ENCODE measurements at regions not wholly inside any gene's neighbourhood (a gene's known extent, or its start where the extent isn't known, plus 50 kb on each side); places are given as distances from the start of the nearest gene placed in this dataset.

DNA sequence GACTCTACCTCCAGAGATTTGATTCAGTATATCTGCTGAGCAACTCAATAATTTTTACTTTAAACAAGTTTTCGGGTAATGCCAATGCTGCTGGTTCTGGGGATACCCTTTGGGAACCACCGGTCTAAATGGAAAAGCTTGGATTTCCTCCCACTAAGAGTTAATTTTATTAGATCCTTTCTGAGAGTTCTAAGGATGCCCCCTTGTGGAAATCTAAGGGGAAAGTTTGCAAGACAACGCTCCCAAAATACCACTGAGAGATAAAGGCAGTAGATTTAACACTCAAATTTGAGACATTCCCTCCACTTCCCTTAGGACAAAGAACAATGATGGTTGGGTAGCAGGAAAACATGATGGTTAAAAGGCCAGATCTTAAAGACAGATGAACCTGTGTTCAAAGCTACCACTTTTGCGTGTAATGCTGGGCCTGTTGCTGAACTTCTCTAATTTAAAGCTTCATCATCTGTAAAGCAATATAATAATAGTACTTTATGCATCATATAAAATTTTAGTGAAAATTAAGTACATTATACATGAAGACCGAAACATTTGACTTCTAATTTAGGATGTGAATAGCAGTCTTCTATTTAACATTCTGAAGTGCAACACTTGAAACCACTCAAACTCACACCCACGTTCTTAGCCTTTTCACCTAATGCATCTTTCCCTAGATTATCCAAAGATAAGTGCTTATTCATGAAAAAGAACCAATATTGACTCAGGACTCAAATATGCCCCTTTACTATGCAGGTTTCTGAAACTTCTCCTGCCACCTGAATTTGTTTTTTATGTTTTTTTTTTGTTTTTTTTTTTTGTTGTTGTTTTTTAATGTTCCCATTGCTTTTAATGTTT, 110.1 kb upstream of the LUZP2 start:
- in situ Hi-C loops (cut with MboI; ENCODE audit: low pct_unique_long_range_greater_than_20kb in 2 of 9, low sequenced_read_pairs in 9 of 9, unreplicated experiment in 9 of 9): loop anchor here in 1 of 9 experiments (25.0 kb wide), 1 partner anchor 849 kb away; no protein-coding TSS in a partner anchor
- no peak overlapping the region for H3K27ac ChIP-seq
- no peak for ATAC-seq (replicated peaks in 6 of 8)
- WGBS, 10 experiments: 15 to 100% (median 60%) methylated on average over 1 to 6 of the region's 6 CpGs
- H3K4me1 ChIP-seq (replicated peaks in 1 of 2): no peaks in the 10 kb centered on the region
- no peak overlapping the region for H3K4me3 ChIP-seq

DNA sequence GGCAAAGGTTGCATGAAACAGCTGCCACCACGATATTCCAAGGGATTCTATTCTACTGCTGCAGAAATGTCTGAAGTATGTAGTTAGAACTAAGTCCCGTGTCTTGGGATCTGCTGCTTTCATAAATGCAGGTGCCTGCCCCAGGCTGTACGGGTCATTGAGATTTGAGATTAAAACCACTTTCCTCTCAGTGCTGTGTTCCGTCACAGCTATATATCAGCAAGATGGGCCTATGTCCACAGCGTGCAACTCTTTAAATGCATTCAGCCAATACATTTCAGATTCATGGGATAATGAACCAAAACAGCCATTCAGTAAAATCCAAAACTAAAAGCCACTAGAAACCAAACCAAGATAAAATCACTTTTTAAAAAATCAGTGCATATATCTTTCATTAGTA, 107.3 kb upstream of the LUZP2 start:
- ATAC-seq (replicated peaks in 6 of 8): peak in 3 of 8 experiments; percentile 13 to 36 (median 27)
- Histone ChIP-seq H3K4me3 (no peak overlapping the region), H3K4me1 (replicated peaks in 1 of 2) (no peaks in the 10 kb centered on the region), H3K27ac (no peak overlapping the region)
- WGBS, 10 experiments: 50 to 100% (median 78%) methylated on average over 1 to 4 of the region's 5 CpGs; no CpG with 5 or more reads in 3 of the 10 experiments
- in situ Hi-C loops (cut with MboI; ENCODE audit: low pct_unique_long_range_greater_than_20kb in 2 of 9, low sequenced_read_pairs in 9 of 9, unreplicated experiment in 9 of 9): loop anchor here in 1 of 9 experiments (25.0 kb wide), 1 partner anchor 852 kb away; no protein-coding TSS in a partner anchor

DNA sequence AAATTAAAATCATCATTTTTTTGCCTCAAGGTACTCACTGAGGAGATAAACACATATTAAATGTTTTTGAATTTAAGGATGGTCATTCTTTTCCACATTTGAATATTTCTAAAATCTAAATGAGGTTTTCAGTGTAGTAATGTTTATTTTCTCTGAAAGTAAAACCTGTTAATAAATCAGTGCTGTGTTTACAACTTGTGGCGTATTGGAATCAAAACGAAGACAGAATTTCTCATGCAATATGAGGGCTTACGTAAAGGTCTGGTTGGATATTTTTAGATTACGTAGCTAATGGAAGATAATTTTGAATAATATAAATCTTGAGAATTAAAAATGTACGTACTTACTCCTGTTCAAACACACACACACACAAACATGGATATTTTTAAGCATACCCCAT, 106.8 kb upstream of the LUZP2 start:
- in situ Hi-C loops (cut with MboI; ENCODE audit: low pct_unique_long_range_greater_than_20kb in 2 of 9, low sequenced_read_pairs in 9 of 9, unreplicated experiment in 9 of 9): loop anchor here in 1 of 9 experiments (25.0 kb wide), 1 partner anchor 853 kb away; no protein-coding TSS in a partner anchor
- H3K4me1 ChIP-seq (replicated peaks in 1 of 2): no peaks in the 10 kb centered on the region
- 15 to 100% (median 66%) methylated on average over 1 to 5 of the region's 5 CpGs; no CpG with 5 or more reads in 1 of the 10 experiments for WGBS, 10 experiments
- H3K27ac ChIP-seq: no peak overlapping the region
- no peak for ATAC-seq (replicated peaks in 6 of 8)
- H3K4me3 ChIP-seq: no peak overlapping the region

DNA sequence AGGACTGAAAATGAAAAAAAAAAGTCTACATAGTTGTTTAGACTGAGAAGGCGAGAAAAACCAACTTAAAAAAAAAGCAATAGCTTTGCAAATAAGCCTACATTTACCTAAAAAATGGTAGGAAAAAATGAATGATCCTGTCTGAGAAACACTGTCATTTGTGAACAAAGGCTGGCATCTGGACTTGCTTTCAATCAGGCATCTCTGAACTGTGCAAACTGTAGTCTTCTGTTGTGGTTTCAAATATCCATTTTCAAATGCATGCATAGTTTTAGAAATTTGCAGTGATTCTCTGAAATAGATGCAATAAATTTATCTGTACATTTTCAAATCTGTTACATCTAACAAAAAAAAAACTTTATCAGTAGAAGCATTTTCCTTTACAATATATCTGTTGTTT, 106.1 kb upstream of the LUZP2 start:
- Histone ChIP-seq H3K4me3 (no peak overlapping the region), H3K27ac (no peak overlapping the region), H3K4me1 (replicated peaks in 1 of 2) (no peaks in the 10 kb centered on the region)
- ATAC-seq (replicated peaks in 6 of 8): peak in 4 of 8 experiments; percentile 26 to 81 (median 76)
- in situ Hi-C loops (cut with MboI; ENCODE audit: low pct_unique_long_range_greater_than_20kb in 2 of 9, low sequenced_read_pairs in 9 of 9, unreplicated experiment in 9 of 9): loop anchor here in 1 of 9 experiments (25.0 kb wide), 1 partner anchor 853 kb away; no protein-coding TSS in a partner anchor
- WGBS, 10 experiments: 0 to 90% (median 65%) methylated on average over 1 of the region's 1 CpG

DNA sequence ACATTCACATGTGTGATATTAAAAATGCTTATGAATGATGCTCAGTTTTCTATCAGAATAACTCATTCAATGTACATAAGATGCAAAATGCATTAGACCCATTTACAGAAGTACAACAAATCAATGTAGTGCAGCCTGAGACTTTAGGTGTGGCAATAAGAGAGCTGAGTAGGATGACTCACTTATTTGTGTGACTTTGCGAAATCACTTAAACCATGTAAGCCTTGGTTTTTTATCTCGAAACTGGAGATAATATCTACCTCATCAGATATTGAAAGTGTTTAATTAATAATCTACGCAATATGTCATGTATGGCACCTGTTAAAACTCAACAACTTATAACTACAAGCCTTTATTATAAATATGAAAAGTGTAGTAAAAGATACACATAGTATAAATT, 105.7 kb upstream of the LUZP2 start:
- 0 to 100% (median 80%) methylated on average over 1 to 3 of the region's 3 CpGs for WGBS, 10 experiments
- in situ Hi-C loops (cut with MboI; ENCODE audit: low pct_unique_long_range_greater_than_20kb in 2 of 9, low sequenced_read_pairs in 9 of 9, unreplicated experiment in 9 of 9): loop anchor here in 1 of 9 experiments (25.0 kb wide), 1 partner anchor 854 kb away; no protein-coding TSS in a partner anchor
- peak in 7 of 8 experiments; percentile 42 to 98 (median 76) for ATAC-seq (replicated peaks in 6 of 8)
- Histone ChIP-seq H3K4me1 (replicated peaks in 1 of 2) (no peaks in the 10 kb centered on the region), H3K4me3 (no peak overlapping the region), H3K27ac (no peak overlapping the region)

DNA sequence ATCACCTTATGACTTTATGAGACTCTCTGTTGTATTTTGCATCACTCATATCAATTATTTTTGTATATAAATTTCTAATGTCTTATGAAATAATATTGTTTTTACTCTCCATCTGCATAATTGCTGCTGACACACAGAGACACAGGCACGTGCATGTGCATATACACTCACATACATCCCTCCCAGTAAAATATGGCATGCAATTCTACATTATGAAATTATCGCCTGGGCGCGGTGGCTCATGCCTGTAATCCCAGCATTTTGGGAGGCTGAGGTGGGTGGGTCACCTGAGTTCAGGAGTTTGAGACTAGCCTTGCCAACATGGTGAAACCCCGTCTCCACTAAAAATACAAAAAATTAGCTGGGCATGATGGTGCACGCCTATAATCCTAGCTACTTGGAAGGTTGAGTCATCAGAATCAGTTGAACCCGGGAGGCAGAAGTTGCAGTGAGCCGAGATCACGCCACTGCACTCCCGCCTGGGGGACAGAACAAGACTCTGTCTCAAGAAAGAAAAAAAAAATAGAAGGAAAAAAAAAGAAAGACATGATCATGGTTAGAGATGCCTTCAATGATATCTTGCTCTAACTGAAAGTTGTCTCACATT, 96.7 kb upstream of the LUZP2 start:
- Histone ChIP-seq H3K27ac (no peak overlapping the region), H3K4me1 (replicated peaks in 1 of 2) (no peaks in the 10 kb centered on the region), H3K4me3 (no peak overlapping the region)
- in situ Hi-C loops (cut with MboI; ENCODE audit: low pct_unique_long_range_greater_than_20kb in 2 of 9, low sequenced_read_pairs in 9 of 9, unreplicated experiment in 9 of 9): no loop called here
- no peak for ATAC-seq (replicated peaks in 6 of 8)
- WGBS, 10 experiments: 46 to 97% (median 88%) methylated on average over 2 to 10 of the region's 10 CpGs; no CpG with 5 or more reads in 1 of the 10 experiments

DNA sequence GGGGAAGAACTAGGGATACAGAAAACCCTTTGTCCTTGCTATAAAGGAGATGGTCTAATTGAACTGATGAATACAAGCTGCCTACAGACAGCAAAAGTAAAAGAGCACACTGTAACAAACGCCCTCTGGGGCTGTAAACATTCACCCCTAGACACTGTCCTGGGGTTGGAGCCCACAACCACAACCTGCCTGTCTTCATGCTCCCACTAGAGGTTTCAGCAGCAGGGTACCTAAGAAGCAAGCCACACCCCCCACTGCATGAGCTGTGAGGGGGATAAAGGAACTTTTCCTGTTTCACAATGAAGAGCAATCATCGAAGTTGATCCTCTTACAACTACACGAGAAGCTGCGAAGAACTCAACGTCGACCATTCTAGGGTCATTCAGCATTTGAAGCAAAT, 90.5 kb upstream of the LUZP2 start:
- 13 to 94% (median 82%) methylated on average over 2 to 6 of the region's 6 CpGs; no CpG with 5 or more reads in 2 of the 10 experiments for WGBS, 10 experiments
- peaks cover 0 to 5% of the 10 kb centered on the region in 2 donors for H3K4me1 ChIP-seq (replicated peaks in 1 of 2)
- H3K4me3 ChIP-seq: no peak overlapping the region
- in situ Hi-C loops (cut with MboI; ENCODE audit: low pct_unique_long_range_greater_than_20kb in 2 of 9, low sequenced_read_pairs in 9 of 9, unreplicated experiment in 9 of 9): no loop called here
- no peak for ATAC-seq (replicated peaks in 6 of 8)
- no peak overlapping the region for H3K27ac ChIP-seq

DNA sequence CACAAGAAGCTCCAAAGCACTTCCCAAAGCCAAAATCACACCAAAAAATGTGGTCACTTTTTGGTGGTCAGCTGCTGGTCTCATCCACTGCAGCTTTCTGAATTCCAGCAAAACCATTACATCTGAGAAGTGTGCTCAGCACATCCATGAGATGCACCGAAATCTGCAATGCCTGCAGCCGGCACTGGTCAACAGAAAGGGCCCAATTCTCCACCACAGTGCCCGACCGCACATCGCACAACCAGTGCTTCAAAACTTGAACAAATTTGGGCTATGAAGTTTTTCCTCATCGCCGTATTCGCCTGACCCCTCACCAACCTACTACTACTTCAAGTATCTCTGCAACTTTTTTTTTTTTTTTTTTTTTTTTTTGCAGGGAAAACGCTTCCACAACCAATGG, 89.9 kb upstream of the LUZP2 start:
- no peak for ATAC-seq (replicated peaks in 6 of 8)
- in situ Hi-C loops (cut with MboI; ENCODE audit: low pct_unique_long_range_greater_than_20kb in 2 of 9, low sequenced_read_pairs in 9 of 9, unreplicated experiment in 9 of 9): no loop called here
- no peak overlapping the region for H3K27ac ChIP-seq
- 44 to 100% (median 90%) methylated on average over 1 to 9 of the region's 9 CpGs; no CpG with 5 or more reads in 1 of the 10 experiments for WGBS, 10 experiments
- H3K4me3 ChIP-seq: no peak overlapping the region
- H3K4me1 ChIP-seq (replicated peaks in 1 of 2): peaks cover 0 to 5% of the 10 kb centered on the region in 2 donors

DNA sequence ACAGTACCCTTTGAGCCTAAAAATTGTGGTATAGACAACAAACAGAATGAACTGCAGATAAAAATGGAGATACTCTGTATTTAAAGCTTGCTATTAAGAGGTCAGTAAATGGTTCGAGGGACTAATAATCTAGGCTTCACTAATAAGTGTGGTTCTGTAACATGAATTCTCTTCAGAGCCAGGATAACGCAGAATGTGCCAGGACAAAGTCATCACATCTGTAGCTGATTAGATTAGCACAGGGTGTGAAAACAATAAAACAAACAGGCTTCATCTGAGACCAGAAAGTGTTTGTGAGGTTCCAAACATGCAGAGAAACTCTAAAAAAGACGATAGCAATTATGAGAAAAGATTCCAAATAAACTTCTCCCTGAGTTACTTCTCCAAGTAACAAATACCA, 89.1 kb upstream of the LUZP2 start:
- WGBS, 10 experiments: 0 to 94% (median 82%) methylated on average over 1 to 3 of the region's 3 CpGs
- H3K4me1 ChIP-seq (replicated peaks in 1 of 2): peaks cover 0 to 5% of the 10 kb centered on the region in 2 donors

DNA sequence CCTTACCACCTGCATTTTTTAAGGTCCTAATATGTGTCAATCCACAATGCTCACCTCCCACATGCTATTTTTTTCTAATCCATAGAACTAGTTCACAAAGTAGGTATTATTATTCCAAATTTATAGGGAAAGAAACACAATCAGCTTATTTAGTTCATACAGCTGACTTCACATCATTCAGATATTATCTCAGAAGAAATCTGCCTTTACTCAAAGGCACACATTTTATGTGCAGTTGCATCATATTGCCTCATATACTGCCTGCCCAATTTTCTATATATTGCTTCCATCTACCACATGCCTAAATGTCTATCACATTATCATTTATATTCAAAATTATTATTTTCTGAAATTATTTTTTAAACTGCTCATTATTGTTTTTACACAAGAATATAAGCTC, 88.7 kb upstream of the LUZP2 start:
- no peak overlapping the region for H3K4me3 ChIP-seq
- H3K4me1 ChIP-seq (replicated peaks in 1 of 2): peaks cover 0 to 5% of the 10 kb centered on the region in 2 donors
- ATAC-seq (replicated peaks in 6 of 8): no peak
- no peak overlapping the region for H3K27ac ChIP-seq
- in situ Hi-C loops (cut with MboI; ENCODE audit: low pct_unique_long_range_greater_than_20kb in 2 of 9, low sequenced_read_pairs in 9 of 9, unreplicated experiment in 9 of 9): no loop called here

More for the DNA sequence above, 89.1 kb upstream of the LUZP2 start:
- Histone ChIP-seq H3K4me3 (no peak overlapping the region), H3K27ac (no peak overlapping the region)
- in situ Hi-C loops (cut with MboI; ENCODE audit: low pct_unique_long_range_greater_than_20kb in 2 of 9, low sequenced_read_pairs in 9 of 9, unreplicated experiment in 9 of 9): no loop called here
- no peak for ATAC-seq (replicated peaks in 6 of 8)

DNA sequence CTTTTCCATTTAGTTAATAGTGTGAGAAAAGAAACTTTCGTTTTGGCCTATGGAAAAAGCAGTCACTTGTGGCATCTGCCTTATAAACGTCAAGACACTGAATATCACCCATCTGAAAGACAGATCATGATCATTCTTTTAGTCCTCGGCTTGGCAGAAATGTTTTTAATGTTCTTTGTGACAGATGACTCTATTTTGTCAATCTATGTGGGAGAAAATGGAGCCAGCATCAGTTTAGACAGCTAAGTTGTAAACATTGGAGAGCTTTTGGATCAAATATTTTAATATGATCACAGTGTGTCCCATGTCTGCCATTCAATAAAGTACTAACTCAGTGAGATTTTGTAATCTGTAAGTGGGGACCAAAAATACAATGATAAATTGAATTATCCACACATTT, 85.1 kb upstream of the LUZP2 start:
- Histone ChIP-seq H3K4me1 (replicated peaks in 1 of 2) (peaks cover 0 to 5% of the 10 kb centered on the region in 2 donors), H3K4me3 (no peak overlapping the region), H3K27ac (no peak overlapping the region)
- no peak for ATAC-seq (replicated peaks in 6 of 8)
- in situ Hi-C loops (cut with MboI; ENCODE audit: low pct_unique_long_range_greater_than_20kb in 2 of 9, low sequenced_read_pairs in 9 of 9, unreplicated experiment in 9 of 9): no loop called here
- WGBS, 10 experiments: 0 to 89% (median 63%) methylated on average over 1 to 3 of the region's 3 CpGs

DNA sequence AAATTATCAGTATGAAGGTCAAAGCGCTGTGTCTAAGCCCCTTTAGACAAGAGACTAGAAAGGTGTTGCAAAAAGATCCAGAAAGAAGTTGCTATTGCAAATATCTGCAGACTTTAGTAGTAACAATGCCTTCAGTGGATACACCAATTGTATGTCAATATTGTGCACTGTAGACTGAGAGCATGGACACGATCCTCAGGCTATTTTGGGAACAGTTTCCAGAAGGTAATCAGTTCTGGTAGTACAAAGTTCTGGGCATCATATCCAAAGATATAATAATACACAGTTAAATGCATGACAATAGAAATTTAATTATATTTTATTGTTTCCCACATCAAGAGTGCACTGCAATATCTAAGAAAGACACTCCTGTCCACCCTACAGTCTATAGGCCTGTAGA, 84.1 kb upstream of the LUZP2 start:
- in situ Hi-C loops (cut with MboI; ENCODE audit: low pct_unique_long_range_greater_than_20kb in 2 of 9, low sequenced_read_pairs in 9 of 9, unreplicated experiment in 9 of 9): no loop called here
- no peak overlapping the region for H3K27ac ChIP-seq
- 4 to 100% (median 93%) methylated on average over 1 to 2 of the region's 2 CpGs; no CpG with 5 or more reads in 3 of the 10 experiments for WGBS, 10 experiments
- H3K4me1 ChIP-seq (replicated peaks in 1 of 2): peaks cover 0 to 5% of the 10 kb centered on the region in 2 donors
- no peak overlapping the region for H3K4me3 ChIP-seq
- no peak for ATAC-seq (replicated peaks in 6 of 8)

DNA sequence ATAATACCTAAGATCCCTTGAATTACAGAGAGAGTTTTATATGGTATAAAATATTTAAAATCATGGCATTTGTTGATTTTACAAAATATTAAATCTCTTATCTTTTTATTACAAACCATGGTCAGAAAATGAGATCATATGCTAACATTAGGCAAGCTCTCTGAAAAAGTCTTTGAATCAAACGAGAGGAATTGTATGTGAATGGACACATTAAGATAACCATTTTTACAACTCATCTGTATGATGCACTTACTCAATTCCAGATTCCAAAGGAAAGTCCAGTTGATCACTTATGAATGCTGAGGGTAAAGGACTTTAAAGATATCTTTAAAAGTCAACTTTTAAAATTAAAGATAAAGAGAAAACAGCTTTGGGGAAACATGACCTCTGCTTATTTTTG, 83.5 kb upstream of the LUZP2 start:
- WGBS, 10 experiments: 13 to 100% (median 88%) methylated on average over 1 of the region's 1 CpG; no CpG with 5 or more reads in 4 of the 10 experiments
- no peak overlapping the region for H3K27ac ChIP-seq
- no peak overlapping the region for H3K4me3 ChIP-seq
- H3K4me1 ChIP-seq (replicated peaks in 1 of 2): peaks cover 0 to 4% of the 10 kb centered on the region in 2 donors
- in situ Hi-C loops (cut with MboI; ENCODE audit: low pct_unique_long_range_greater_than_20kb in 2 of 9, low sequenced_read_pairs in 9 of 9, unreplicated experiment in 9 of 9): no loop called here
- ATAC-seq (replicated peaks in 6 of 8): no peak

Data from motor neuron (in vitro differentiated cells).